ENCODE measurements at regions not wholly inside any gene's neighbourhood (a gene's known extent, or its start where the extent isn't known, plus 50 kb on each side); places are given as distances from the start of the nearest gene placed in this dataset.

DNA sequence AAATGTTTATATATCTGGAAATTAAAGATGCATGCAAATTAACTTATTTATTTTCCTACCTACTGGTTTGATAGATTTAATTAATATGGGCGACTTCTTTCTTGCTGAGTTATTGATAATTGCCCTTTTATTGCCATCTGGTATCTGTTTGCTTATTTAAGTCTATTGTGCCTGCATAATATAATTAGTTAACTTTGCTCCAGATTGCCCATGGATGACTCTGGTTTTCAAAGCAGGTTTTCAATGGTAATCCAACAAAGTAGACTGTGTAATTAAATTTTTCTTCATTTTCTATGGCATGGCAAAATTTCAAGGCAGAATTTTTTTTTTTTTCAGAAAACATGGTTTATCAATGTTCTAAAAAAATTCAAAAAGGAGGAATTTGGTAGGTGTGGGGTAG, 1092.0 kb downstream of the GRIK2 start:
- TF ChIP-seq POLR2A (IDR thresholded peaks at IDR 0.05; ENCODE audit: low read length) (no peak), GATA1 (IDR thresholded peaks at IDR 0.05; ENCODE audit: low read depth, low read length) (no peak)
